ENCODE measurements at regions not wholly inside any gene's neighbourhood (a gene's known extent, or its start where the extent isn't known, plus 50 kb on each side); places are given as distances from the start of the nearest gene placed in this dataset.

- WGBS, 2 experiments, result 89 to 94% methylated on average over 2 to 3 of the region's 3 CpGs
- Histone ChIP-seq H3K36me3 (ENCODE audit: control insufficient read depth, insufficient read depth, low read length) (no peaks in the 10 kb centered on the region), H3K4me1 (ENCODE audit: control insufficient read depth, insufficient read depth, low read length) (no peaks in the 10 kb centered on the region), H3K27ac (ENCODE audit: insufficient read depth, low read depth, low read length, poor library complexity, severe bottlenecking) (no peak overlapping the region), H3K27me3 (ENCODE audit: control insufficient read depth, insufficient read depth, low read length, poor library complexity, severe bottlenecking) (no peaks in the 10 kb centered on the region), H3K9me3 (ENCODE audit: control insufficient read depth, low read length) (no peaks in the 10 kb centered on the region), H3K4me3 (ENCODE audit: insufficient read depth, low read depth, low read length) (no peak overlapping the region)
Measured at GRCh38 chr9:29865764-29866313, 2292.6 kb upstream of the C9orf72 start.

DNA sequence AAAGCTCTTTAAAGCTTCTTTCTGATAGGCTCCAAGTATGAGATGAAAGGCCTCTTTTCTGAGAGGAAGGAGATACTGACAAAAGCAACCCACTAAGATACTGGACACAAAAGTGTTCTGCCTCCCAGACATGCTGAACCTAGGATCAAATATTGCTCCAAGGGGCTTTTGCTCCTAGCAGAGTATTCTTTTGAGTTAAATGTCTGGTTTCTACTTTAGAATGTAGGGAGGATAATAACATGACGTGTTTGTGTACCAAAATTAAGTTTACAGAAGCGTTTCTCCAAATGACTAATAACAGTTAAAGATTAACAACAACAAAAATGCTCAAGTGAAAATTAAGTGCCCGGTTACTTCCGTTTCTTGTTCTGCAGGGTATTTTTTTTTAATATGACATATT lies 2293.3 kb upstream of the C9orf72 start:
- Histone ChIP-seq H3K27ac (ENCODE audit: insufficient read depth, low read depth, low read length, poor library complexity, severe bottlenecking) (no peak overlapping the region), H3K4me1 (ENCODE audit: control insufficient read depth, insufficient read depth, low read length) (no peaks in the 10 kb centered on the region), H3K4me3 (ENCODE audit: insufficient read depth, low read depth, low read length) (no peak overlapping the region), H3K36me3 (ENCODE audit: control insufficient read depth, insufficient read depth, low read length) (no peaks in the 10 kb centered on the region), H3K27me3 (ENCODE audit: control insufficient read depth, insufficient read depth, low read length, poor library complexity, severe bottlenecking) (no peaks in the 10 kb centered on the region), H3K9me3 (ENCODE audit: control insufficient read depth, low read length) (no peaks in the 10 kb centered on the region)
- WGBS, 2 experiments, result no CpG with 5 or more reads among the region's 4 CpGs

DNA sequence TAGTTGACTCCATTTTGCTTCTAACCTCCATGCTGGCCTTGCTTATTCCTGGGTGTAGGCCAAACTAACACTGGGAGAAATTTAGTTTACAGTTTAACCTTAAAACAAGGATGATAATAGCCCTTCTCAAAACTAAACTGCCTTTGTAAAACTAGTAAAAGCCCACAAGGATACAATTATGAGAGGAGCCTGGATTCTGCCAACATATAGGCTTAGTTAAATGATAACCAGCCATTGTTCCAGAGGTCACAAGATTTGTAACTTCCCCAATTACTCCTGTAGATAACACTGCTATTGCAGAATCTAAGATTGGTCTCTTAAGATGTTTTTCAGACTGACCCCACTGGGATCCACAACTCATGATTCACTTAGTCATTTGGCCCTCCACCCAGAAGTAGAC lies 2300.3 kb upstream of the C9orf72 start:
- no peaks in the 10 kb centered on the region for H3K9me3 ChIP-seq (ENCODE audit: control insufficient read depth, low read length)
- no peaks in the 10 kb centered on the region for H3K4me1 ChIP-seq (ENCODE audit: control insufficient read depth, insufficient read depth, low read length)
- no peaks in the 10 kb centered on the region for H3K27me3 ChIP-seq (ENCODE audit: control insufficient read depth, insufficient read depth, low read length, poor library complexity, severe bottlenecking)
- H3K36me3 ChIP-seq (ENCODE audit: control insufficient read depth, insufficient read depth, low read length), result no peaks in the 10 kb centered on the region
- H3K27ac ChIP-seq (ENCODE audit: insufficient read depth, low read depth, low read length, poor library complexity, severe bottlenecking), result no peak overlapping the region
- no peak overlapping the region for H3K4me3 ChIP-seq (ENCODE audit: insufficient read depth, low read depth, low read length)

DNA sequence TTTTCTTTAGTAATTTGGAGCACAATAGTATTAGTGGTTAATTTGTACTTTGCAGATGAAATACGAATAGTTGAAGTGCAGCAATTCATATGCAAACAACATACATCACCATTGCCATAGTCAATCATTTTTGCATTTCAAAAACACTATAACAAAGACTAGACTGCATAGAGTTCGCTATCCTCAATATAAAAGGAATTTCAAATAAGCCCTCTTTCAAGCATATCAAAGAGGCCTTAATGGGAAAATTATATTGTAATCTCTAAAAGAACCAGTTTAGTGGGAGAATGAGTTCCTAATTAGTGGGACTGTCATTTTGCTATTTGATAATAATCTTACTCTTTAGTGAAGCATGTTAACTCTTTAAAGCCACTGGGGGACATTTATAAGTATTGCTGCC lies 2302.3 kb upstream of the C9orf72 start:
- Histone ChIP-seq H3K27me3 (ENCODE audit: control insufficient read depth, insufficient read depth, low read length, poor library complexity, severe bottlenecking) (no peaks in the 10 kb centered on the region), H3K36me3 (ENCODE audit: control insufficient read depth, insufficient read depth, low read length) (no peaks in the 10 kb centered on the region), H3K27ac (ENCODE audit: insufficient read depth, low read depth, low read length, poor library complexity, severe bottlenecking) (no peak overlapping the region), H3K4me1 (ENCODE audit: control insufficient read depth, insufficient read depth, low read length) (no peaks in the 10 kb centered on the region), H3K4me3 (ENCODE audit: insufficient read depth, low read depth, low read length) (no peak overlapping the region), H3K9me3 (ENCODE audit: control insufficient read depth, low read length) (no peaks in the 10 kb centered on the region)
- 17 to 63% methylated on average over 1 to 2 of the region's 2 CpGs for WGBS, 2 experiments

GRCh38 chr9:29882767-29883166 lies 2309.5 kb upstream of the C9orf72 start:
- no peaks in the 10 kb centered on the region for H3K27me3 ChIP-seq (ENCODE audit: control insufficient read depth, insufficient read depth, low read length, poor library complexity, severe bottlenecking)
- no peak overlapping the region for H3K27ac ChIP-seq (ENCODE audit: insufficient read depth, low read depth, low read length, poor library complexity, severe bottlenecking)
- no peaks in the 10 kb centered on the region for H3K9me3 ChIP-seq (ENCODE audit: control insufficient read depth, low read length)
- H3K4me1 ChIP-seq (ENCODE audit: control insufficient read depth, insufficient read depth, low read length), result no peaks in the 10 kb centered on the region
- H3K36me3 ChIP-seq (ENCODE audit: control insufficient read depth, insufficient read depth, low read length), result no peaks in the 10 kb centered on the region
- 81 to 94% methylated on average over 1 to 2 of the region's 2 CpGs for WGBS, 2 experiments
- no peak overlapping the region for H3K4me3 ChIP-seq (ENCODE audit: insufficient read depth, low read depth, low read length)

GRCh38 chr9:29906065-29906464 lies 2332.8 kb upstream of the C9orf72 start:
- H3K27ac ChIP-seq (ENCODE audit: insufficient read depth, low read depth, low read length, poor library complexity, severe bottlenecking), result no peak overlapping the region
- no peaks in the 10 kb centered on the region for H3K36me3 ChIP-seq (ENCODE audit: control insufficient read depth, insufficient read depth, low read length)
- no peaks in the 10 kb centered on the region for H3K27me3 ChIP-seq (ENCODE audit: control insufficient read depth, insufficient read depth, low read length, poor library complexity, severe bottlenecking)
- H3K9me3 ChIP-seq (ENCODE audit: control insufficient read depth, low read length), result no peaks in the 10 kb centered on the region
- no peak overlapping the region for H3K4me3 ChIP-seq (ENCODE audit: insufficient read depth, low read depth, low read length)
- H3K4me1 ChIP-seq (ENCODE audit: control insufficient read depth, insufficient read depth, low read length), result no peaks in the 10 kb centered on the region

DNA sequence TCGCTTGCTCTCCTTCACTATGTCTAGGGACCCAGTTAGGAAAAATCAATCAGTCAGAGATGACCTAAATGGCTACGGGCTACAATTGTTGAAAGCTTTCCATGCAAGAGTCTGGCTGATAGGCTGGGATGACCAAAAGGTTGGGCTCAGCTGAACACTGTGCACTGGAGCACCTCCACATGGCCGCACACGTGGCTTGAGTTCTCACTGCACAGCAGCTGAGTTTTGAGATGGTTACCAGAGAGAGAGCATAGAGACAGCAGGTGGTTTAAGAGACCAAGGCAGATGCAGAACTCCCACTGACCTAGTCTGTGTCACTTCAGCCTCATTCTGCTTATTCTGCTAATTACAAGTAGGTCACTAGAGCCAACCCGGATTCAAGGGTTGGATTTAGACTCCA lies 2354.8 kb upstream of the C9orf72 start:
- Histone ChIP-seq H3K4me3 (ENCODE audit: insufficient read depth, low read depth, low read length) (no peak overlapping the region), H3K36me3 (ENCODE audit: control insufficient read depth, insufficient read depth, low read length) (no peaks in the 10 kb centered on the region), H3K27me3 (ENCODE audit: control insufficient read depth, insufficient read depth, low read length, poor library complexity, severe bottlenecking) (no peaks in the 10 kb centered on the region), H3K4me1 (ENCODE audit: control insufficient read depth, insufficient read depth, low read length) (no peaks in the 10 kb centered on the region), H3K27ac (ENCODE audit: insufficient read depth, low read depth, low read length, poor library complexity, severe bottlenecking) (no peak overlapping the region), H3K9me3 (ENCODE audit: control insufficient read depth, low read length) (no peaks in the 10 kb centered on the region)
- WGBS, 2 experiments, result 93 to 99% methylated on average over 5 of the region's 5 CpGs

- Histone ChIP-seq H3K36me3 (ENCODE audit: control insufficient read depth, insufficient read depth, low read length) (no peaks in the 10 kb centered on the region), H3K27me3 (ENCODE audit: control insufficient read depth, insufficient read depth, low read length, poor library complexity, severe bottlenecking) (no peaks in the 10 kb centered on the region), H3K4me1 (ENCODE audit: control insufficient read depth, insufficient read depth, low read length) (no peaks in the 10 kb centered on the region), H3K27ac (ENCODE audit: insufficient read depth, low read depth, low read length, poor library complexity, severe bottlenecking) (no peak overlapping the region), H3K9me3 (ENCODE audit: control insufficient read depth, low read length) (no peaks in the 10 kb centered on the region), H3K4me3 (ENCODE audit: insufficient read depth, low read depth, low read length) (no peak overlapping the region)
- WGBS, 2 experiments, result 94 to 95% methylated on average over 3 of the region's 3 CpGs
Measured at GRCh38 chr9:29939559-29939958, 2366.3 kb upstream of the C9orf72 start.

DNA sequence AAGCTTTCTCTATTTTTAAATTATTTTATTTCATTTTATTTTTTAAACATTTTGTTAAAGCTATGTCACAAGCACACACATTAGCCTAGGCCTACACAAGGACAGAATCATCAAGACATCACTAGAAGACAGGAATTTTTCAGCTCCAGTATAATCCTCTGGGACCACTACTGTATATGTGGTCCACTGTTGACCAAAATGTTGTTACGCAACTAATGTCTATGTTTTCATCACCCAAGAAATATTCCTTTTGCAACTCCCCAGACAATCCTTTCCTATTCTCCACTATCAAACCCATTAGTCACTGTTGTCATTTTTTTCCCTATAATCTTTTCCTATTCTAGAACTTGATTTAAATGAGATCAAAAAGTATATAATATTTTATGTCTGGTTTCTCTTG lies 2371.7 kb upstream of the C9orf72 start:
- no peaks in the 10 kb centered on the region for H3K9me3 ChIP-seq (ENCODE audit: control insufficient read depth, low read length)
- no peak overlapping the region for H3K4me3 ChIP-seq (ENCODE audit: insufficient read depth, low read depth, low read length)
- no peaks in the 10 kb centered on the region for H3K27me3 ChIP-seq (ENCODE audit: control insufficient read depth, insufficient read depth, low read length, poor library complexity, severe bottlenecking)
- 96 to 98% methylated on average over 1 of the region's 1 CpG for WGBS, 2 experiments
- H3K36me3 ChIP-seq (ENCODE audit: control insufficient read depth, insufficient read depth, low read length), result no peaks in the 10 kb centered on the region
- no peaks in the 10 kb centered on the region for H3K4me1 ChIP-seq (ENCODE audit: control insufficient read depth, insufficient read depth, low read length)
- no peak overlapping the region for H3K27ac ChIP-seq (ENCODE audit: insufficient read depth, low read depth, low read length, poor library complexity, severe bottlenecking)

GRCh38 chr9:29958469-29958868 lies 2385.2 kb upstream of the C9orf72 start:
- Histone ChIP-seq H3K27ac (ENCODE audit: insufficient read depth, low read depth, low read length, poor library complexity, severe bottlenecking) (no peak overlapping the region), H3K4me3 (ENCODE audit: insufficient read depth, low read depth, low read length) (no peak overlapping the region), H3K4me1 (ENCODE audit: control insufficient read depth, insufficient read depth, low read length) (no peaks in the 10 kb centered on the region), H3K27me3 (ENCODE audit: control insufficient read depth, insufficient read depth, low read length, poor library complexity, severe bottlenecking) (no peaks in the 10 kb centered on the region), H3K9me3 (ENCODE audit: control insufficient read depth, low read length) (no peaks in the 10 kb centered on the region), H3K36me3 (ENCODE audit: control insufficient read depth, insufficient read depth, low read length) (no peaks in the 10 kb centered on the region)
- 100% methylated on average over 1 to 2 of the region's 2 CpGs for WGBS, 2 experiments

GRCh38 chr9:29965834-29966233 lies 2392.6 kb upstream of the C9orf72 start:
- Histone ChIP-seq H3K9me3 (ENCODE audit: control insufficient read depth, low read length) (no peaks in the 10 kb centered on the region), H3K4me3 (ENCODE audit: insufficient read depth, low read depth, low read length) (no peak overlapping the region), H3K36me3 (ENCODE audit: control insufficient read depth, insufficient read depth, low read length) (no peaks in the 10 kb centered on the region), H3K27ac (ENCODE audit: insufficient read depth, low read depth, low read length, poor library complexity, severe bottlenecking) (no peak overlapping the region), H3K4me1 (ENCODE audit: control insufficient read depth, insufficient read depth, low read length) (no peaks in the 10 kb centered on the region), H3K27me3 (ENCODE audit: control insufficient read depth, insufficient read depth, low read length, poor library complexity, severe bottlenecking) (no peaks in the 10 kb centered on the region)
- WGBS, 2 experiments, result 80 to 85% methylated on average over 4 to 5 of the region's 6 CpGs

Measured in ectodermal cell (in vitro differentiated cells).